Stimulated activated memory B cell treated with anti-CD40 and anti-IgM and Interleukin-4, amounts not matched to agents 10 μg/mL and 1 μg/mL and 100 μg/mL, for 72 hours (primary cell): ENCODE measurements at regions not wholly inside any gene's neighbourhood (a gene's known extent, or its start where the extent isn't known, plus 50 kb on each side); places are given as distances from the start of the nearest gene placed in this dataset.
A peak's percentile ranks its signal among the peaks of the same experiment; 100 is the strongest.
"Not testable (repeated sequence)": the region's sequence is repeated elsewhere in the genome, so short reads cannot be mapped to it uniquely, and the experiment has no call there.

Experiments
- ATAC-seq: fragments of 150-1000 bp; cut with Tn5 transposase; 2 replicates; pipeline ENCODE4 v1.10.0; 2021
- H3K27ac Mint-ChIP-seq: one replicate; pipeline ENCODE4 v1.8.0; 2022; ENCODE audit warnings: mild to moderate bottlenecking, mixed read lengths
- H3K27me3 Mint-ChIP-seq: one replicate; pipeline ENCODE4 v1.8.0; 2022; ENCODE audit warnings: mixed read lengths
- H3K36me3 Mint-ChIP-seq: one replicate; pipeline ENCODE4 v1.8.0; 2022; ENCODE audit warnings: mixed read lengths
- H3K4me1 Mint-ChIP-seq: one replicate; pipeline ENCODE4 v1.8.0; 2022; ENCODE audit warnings: mixed read lengths
- H3K4me3 Mint-ChIP-seq: one replicate; pipeline ENCODE4 v1.8.0; 2022; ENCODE audit warnings: mild to moderate bottlenecking, moderate library complexity, mixed read lengths
- H3K9me3 Mint-ChIP-seq: one replicate; pipeline ENCODE4 v1.8.0; 2022; ENCODE audit warnings: mixed read lengths

- H3K27ac Mint-ChIP-seq, H3K4me3 Mint-ChIP-seq, ATAC-seq: not testable (repeated sequence)
- peaks cover 20% of the 10 kb centered on the region for H3K9me3 Mint-ChIP-seq
- peaks cover 10% of the 10 kb centered on the region for H3K4me1 Mint-ChIP-seq
- H3K36me3 Mint-ChIP-seq, result peaks cover 11% of the 10 kb centered on the region
- peaks cover 31% of the 10 kb centered on the region for H3K27me3 Mint-ChIP-seq
Measured at GRCh38 chr16:88167798-88168556, 214.8 kb upstream of the ZNF469 start.

- H3K4me1 Mint-ChIP-seq, result peaks cover 10% of the 10 kb centered on the region
- peaks cover 30% of the 10 kb centered on the region for H3K27me3 Mint-ChIP-seq
- peaks cover 12% of the 10 kb centered on the region for H3K36me3 Mint-ChIP-seq
- not testable (repeated sequence) for H3K27ac Mint-ChIP-seq, H3K4me3 Mint-ChIP-seq, ATAC-seq
- H3K9me3 Mint-ChIP-seq, result peaks cover 14% of the 10 kb centered on the region
Measured at GRCh38 chr16:88168557-88168949, 214.2 kb upstream of the ZNF469 start.

GRCh38 chr16:88169136-88169830 is 213.5 kb upstream of the ZNF469 start:
- not testable (repeated sequence) for H3K9me3 Mint-ChIP-seq, H3K27ac Mint-ChIP-seq, H3K4me3 Mint-ChIP-seq, ATAC-seq
- peaks cover 12% of the 10 kb centered on the region for H3K36me3 Mint-ChIP-seq
- H3K27me3 Mint-ChIP-seq, result peaks cover 29% of the 10 kb centered on the region
- H3K4me1 Mint-ChIP-seq, result peaks cover 10% of the 10 kb centered on the region

DNA sequence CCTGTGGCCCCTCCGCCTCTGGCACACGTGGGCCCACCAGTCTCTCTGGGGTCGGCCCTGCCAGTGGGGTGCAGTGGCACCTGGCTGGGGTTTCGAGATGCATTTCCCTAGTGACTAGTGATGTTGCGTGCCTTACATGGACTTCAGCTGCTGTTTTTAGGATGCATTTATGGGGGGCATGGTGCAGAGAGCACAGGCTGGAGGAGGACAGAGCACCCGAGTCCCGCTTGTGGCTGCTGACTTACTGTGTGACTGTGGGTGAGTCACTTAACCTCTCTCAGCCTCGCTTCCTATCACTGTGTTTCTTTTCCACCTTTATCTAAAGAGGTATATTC is 213.0 kb upstream of the ZNF469 start:
- Mint-ChIP-seq H3K27me3 (peaks cover 29% of the 10 kb centered on the region), H3K36me3 (peaks cover 12% of the 10 kb centered on the region), H3K4me1 (peaks cover 10% of the 10 kb centered on the region)
- ATAC-seq, H3K9me3 Mint-ChIP-seq, H3K27ac Mint-ChIP-seq, H3K4me3 Mint-ChIP-seq: not testable (repeated sequence)

GRCh38 chr16:88170528-88170991 is 212.2 kb upstream of the ZNF469 start:
- Mint-ChIP-seq H3K36me3 (peaks cover 12% of the 10 kb centered on the region), H3K9me3 (peaks cover 8% of the 10 kb centered on the region), H3K27me3 (peaks cover 29% of the 10 kb centered on the region), H3K27ac (peak overlapping the region; percentile 13), H3K4me3 (peak overlapping the region; percentile 58), H3K4me1 (peaks cover 10% of the 10 kb centered on the region)
- peak; percentile 20 for ATAC-seq

DNA sequence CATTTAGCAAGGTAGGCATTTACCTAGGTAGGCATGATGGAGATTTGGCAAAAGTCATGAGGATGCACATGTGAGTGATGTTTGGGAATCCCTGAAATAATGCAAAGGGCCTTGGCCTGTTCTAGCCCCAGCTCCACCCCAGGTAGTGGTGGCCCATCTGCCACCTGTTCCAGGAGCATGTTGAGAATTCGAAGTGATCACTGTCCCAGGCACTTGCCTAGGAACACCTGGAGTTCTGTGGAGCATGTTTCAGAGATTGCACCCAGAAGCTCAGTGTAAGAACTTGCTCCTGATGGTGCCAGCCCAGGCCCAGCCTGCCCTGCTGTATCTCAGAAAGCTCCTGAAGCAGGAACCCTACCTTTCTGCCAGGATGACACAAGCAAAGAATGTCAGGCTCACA is 211.6 kb upstream of the ZNF469 start:
- not testable (repeated sequence) for H3K4me3 Mint-ChIP-seq, ATAC-seq, H3K27ac Mint-ChIP-seq, H3K9me3 Mint-ChIP-seq
- peaks cover 10% of the 10 kb centered on the region for H3K4me1 Mint-ChIP-seq
- peaks cover 12% of the 10 kb centered on the region for H3K36me3 Mint-ChIP-seq
- peaks cover 29% of the 10 kb centered on the region for H3K27me3 Mint-ChIP-seq

DNA sequence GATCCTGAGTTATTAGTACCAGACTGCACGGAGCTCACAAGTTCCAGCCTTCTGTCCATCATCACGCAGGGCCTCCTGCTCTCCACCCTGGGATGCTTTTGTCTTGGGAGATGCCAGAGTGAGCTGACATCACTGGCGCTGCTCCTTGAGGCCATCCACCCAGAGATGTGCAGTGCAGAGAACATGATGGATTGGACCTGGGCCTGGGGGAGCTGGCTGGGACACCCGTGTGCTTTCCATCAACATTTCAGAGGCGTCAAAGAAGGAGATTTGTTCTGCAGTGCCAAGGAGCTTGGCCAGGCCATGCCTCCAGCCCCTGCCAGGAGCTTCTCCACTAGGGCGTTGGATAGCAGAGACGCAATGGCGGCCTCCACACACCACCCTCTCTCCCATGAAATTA is 206.6 kb upstream of the ZNF469 start:
- H3K9me3 Mint-ChIP-seq, result not testable (repeated sequence)

DNA sequence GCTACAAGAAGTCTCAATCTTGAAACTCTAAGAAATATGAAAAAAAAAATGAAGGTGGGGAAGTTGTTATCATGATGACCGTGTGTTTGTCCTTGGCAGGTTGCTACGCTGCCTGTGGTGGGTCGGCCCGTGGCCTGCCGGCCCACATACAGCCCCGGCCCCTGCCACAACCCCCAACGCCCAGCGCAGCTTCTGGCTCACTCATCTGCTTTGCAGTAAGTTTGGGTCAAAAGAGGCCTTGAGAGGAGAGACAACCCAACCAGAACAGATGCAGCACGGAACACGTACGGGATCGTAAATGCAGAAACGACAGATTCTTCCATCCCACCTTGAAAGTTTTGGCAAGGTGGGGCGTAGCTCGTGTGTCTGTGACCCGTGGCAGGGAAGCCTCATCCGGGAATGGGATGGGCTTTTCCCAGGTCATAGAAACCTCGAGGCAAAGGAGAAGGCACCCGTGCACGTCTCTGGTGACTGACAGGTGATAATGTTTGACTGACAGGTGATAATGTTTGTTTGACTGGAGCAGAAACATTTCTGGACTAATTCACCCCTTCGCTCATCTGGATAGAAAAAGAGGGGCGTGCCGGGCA is 206.1 kb upstream of the ZNF469 start:
- H3K36me3 Mint-ChIP-seq, result peaks cover 11% of the 10 kb centered on the region
- not testable (repeated sequence) for ATAC-seq, H3K27ac Mint-ChIP-seq, H3K4me3 Mint-ChIP-seq, H3K9me3 Mint-ChIP-seq, H3K4me1 Mint-ChIP-seq
- peaks cover 27% of the 10 kb centered on the region for H3K27me3 Mint-ChIP-seq

More for the DNA sequence above, 206.6 kb upstream of the ZNF469 start:
- Mint-ChIP-seq H3K36me3 (peaks cover 12% of the 10 kb centered on the region), H3K27me3 (peaks cover 30% of the 10 kb centered on the region)
- H3K4me3 Mint-ChIP-seq, H3K27ac Mint-ChIP-seq, ATAC-seq, H3K4me1 Mint-ChIP-seq: not testable (repeated sequence)

GRCh38 chr16:88178251-88178650 is 204.5 kb upstream of the ZNF469 start:
- not testable (repeated sequence) for H3K36me3 Mint-ChIP-seq, H3K4me3 Mint-ChIP-seq, H3K9me3 Mint-ChIP-seq, ATAC-seq, H3K4me1 Mint-ChIP-seq, H3K27ac Mint-ChIP-seq
- H3K27me3 Mint-ChIP-seq, result peaks cover 11% of the 10 kb centered on the region

GRCh38 chr16:88178896-88179295 is 203.9 kb upstream of the ZNF469 start:
- not testable (repeated sequence) for H3K36me3 Mint-ChIP-seq, H3K27ac Mint-ChIP-seq, H3K4me3 Mint-ChIP-seq, H3K9me3 Mint-ChIP-seq, ATAC-seq, H3K27me3 Mint-ChIP-seq, H3K4me1 Mint-ChIP-seq

DNA sequence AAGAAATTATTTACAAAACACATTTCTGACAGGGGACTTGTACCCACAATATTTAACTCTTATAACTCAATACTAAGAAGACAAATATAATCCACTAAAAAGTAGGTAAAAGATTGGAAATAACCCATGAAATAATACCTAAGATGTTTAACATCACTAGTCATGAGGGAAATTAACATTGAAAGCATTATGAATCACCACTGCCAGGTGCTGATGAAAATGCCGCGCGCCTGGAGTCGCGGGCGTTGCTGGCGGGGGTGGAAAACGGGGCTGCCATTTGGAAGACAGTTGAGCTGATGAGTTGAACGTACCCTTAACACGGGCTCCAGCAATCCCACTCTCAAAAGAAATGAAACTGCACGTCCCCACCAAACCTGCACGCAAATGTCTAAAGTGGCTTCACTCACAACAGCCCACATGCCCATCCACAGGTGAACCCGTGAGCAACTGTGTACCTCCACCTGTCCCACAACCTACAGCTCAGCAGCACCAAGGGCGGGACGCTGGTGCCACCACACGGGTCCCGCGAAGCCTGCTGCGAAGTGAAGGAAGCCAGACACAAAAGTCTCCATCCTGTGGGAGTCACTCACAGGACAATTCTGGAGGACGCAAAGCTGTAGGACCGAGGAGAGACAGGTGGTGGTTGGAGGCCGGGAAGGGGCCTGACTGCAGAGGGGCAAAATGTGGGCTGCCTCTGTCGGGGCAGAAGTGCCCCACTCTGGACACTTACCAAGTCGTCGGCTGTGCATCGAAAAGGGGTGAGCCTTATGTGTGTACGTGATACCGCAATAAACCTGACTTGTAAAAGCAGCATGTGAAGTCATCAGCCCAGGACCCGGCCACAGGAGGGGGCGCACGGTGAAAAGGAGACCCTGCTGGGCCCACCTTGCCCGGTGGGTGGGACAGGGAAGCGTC is 199.5 kb upstream of the ZNF469 start:
- ATAC-seq, H3K4me3 Mint-ChIP-seq: not testable (repeated sequence)

GRCh38 chr16:88184053-88184452 is 198.7 kb upstream of the ZNF469 start:
- H3K27ac Mint-ChIP-seq, H3K4me3 Mint-ChIP-seq, H3K9me3 Mint-ChIP-seq, ATAC-seq, H3K4me1 Mint-ChIP-seq, H3K36me3 Mint-ChIP-seq: not testable (repeated sequence)
- peaks cover 10% of the 10 kb centered on the region for H3K27me3 Mint-ChIP-seq

More for the DNA sequence above, 199.5 kb upstream of the ZNF469 start:
- not testable (repeated sequence) for H3K36me3 Mint-ChIP-seq, H3K27me3 Mint-ChIP-seq, H3K9me3 Mint-ChIP-seq, H3K27ac Mint-ChIP-seq, H3K4me1 Mint-ChIP-seq

- not testable (repeated sequence) for ATAC-seq, H3K27ac Mint-ChIP-seq, H3K36me3 Mint-ChIP-seq
Measured at GRCh38 chr16:88184566-88185355, 198.0 kb upstream of the ZNF469 start.

DNA sequence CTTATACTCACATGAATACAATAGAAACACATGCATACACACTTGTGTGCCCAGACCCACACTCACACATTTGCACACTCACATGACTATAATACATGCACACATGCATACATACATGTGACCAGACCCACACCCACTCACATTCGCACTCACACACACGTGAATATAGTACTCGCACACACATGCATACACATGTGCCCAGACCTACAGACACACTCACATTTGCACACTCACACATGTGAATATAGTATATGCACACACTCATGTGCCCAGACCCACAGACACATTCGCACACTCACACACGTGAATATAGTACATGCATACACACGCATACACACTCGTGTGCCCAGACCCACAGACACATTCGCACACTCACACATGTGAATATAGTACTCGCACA is 197.4 kb upstream of the ZNF469 start:
- not testable (repeated sequence) for H3K27ac Mint-ChIP-seq, H3K9me3 Mint-ChIP-seq, H3K4me3 Mint-ChIP-seq, ATAC-seq, H3K4me1 Mint-ChIP-seq, H3K36me3 Mint-ChIP-seq
- H3K27me3 Mint-ChIP-seq, result peaks cover 10% of the 10 kb centered on the region

More at GRCh38 chr16:88184566-88185355, 198.0 kb upstream of the ZNF469 start:
- H3K4me3 Mint-ChIP-seq, H3K4me1 Mint-ChIP-seq, H3K9me3 Mint-ChIP-seq: not testable (repeated sequence)
- H3K27me3 Mint-ChIP-seq, result peaks cover 10% of the 10 kb centered on the region
